ENCODE measurements at regions not wholly inside any gene's neighbourhood (a gene's known extent, or its start where the extent isn't known, plus 50 kb on each side); places are given as distances from the start of the nearest gene placed in this dataset.

DNA sequence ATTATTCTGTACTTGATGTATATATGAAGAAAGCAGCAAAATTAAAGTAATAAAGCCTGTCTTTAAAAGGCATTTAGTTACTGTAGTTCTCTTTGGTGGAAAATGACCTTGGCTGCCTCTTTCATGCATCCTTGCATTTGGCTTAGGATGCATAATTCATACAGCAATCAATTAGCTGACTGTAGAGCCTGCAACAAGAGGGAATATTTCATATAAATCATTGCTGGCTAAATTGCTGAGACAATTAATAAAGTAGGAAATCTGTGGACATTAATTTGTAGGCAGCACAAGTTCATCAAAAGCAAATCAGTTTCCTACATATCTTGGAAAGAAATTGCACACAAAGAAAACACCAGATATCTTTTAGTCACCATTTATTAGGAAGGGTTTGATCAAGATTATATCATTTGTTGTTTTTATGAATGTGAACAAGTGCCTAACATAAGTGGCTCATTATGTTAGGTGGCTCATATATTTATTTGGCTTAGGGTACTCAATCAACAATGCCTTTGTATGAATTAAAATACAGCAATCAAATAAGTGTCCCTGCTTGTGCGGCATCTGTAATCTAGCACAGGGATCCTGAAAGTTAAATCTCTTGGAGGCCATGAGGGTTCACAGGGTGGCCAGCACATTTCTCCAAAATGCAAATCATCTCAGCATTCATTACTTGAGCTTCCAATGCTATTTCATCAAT lies 220.4 kb upstream of the SPOPL start:
- TF ChIP-seq RAD21 (IDR thresholded peaks at IDR 0.05; ENCODE audit: low read depth) (no peak), TAF1 (IDR thresholded peaks at IDR 0.05; ENCODE audit: low read depth) (no peak), ZBTB7A (IDR thresholded peaks at IDR 0.05; ENCODE audit: low read depth) (no peak), CEBPB (IDR thresholded peaks at IDR 0.05) (no peak), NFIC (IDR thresholded peaks at IDR 0.05) (no peak), TCF12 (IDR thresholded peaks at IDR 0.05; ENCODE audit: low read depth) (no peak), YY1 (IDR thresholded peaks at IDR 0.05; ENCODE audit: low read depth) (no peak)
- TF ChIP-seq, protein P1, sequence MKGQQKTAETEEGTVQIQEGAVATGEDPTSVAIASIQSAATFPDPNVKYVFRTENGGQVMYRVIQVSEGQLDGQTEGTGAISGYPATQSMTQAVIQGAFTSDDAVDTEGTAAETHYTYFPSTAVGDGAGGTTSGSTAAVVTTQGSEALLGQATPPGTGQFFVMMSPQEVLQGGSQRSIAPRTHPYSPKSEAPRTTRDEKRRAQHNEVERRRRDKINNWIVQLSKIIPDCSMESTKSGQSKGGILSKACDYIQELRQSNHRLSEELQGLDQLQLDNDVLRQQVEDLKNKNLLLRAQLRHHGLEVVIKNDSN (IDR thresholded peaks at IDR 0.05), result no peak

DNA sequence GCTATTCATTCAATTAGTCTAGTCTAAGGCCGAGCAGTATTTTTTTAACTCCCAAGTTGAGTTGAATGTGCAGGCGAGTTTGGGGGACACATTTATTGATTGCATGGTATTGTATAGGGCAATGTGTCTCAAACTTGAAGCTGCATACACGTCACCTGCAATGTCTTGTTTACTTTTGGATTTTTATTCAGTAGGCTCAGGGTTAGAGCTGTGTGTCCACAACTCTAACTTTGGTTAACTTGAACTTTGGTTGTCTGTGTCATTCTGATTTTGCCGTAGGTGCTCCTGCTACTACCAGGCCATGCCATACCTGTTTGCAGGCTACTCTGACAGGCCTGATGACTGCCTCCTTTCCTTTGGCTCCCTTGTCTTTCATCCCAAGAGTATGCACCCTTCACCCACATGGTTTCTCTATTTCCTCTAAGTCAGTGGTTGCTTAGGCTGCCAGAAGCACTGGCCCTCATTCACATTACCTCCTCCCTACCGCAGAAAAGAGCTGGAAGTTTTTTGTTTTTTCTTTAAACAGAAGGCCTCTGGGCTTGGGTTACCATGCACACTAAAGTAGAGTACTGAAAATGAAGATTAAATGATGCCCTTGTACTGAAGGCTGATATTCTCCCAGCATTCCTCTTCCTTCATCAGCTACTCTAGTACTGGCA lies 219.4 kb upstream of the SPOPL start:
- no peak for TF ChIP-seq NFIC (IDR thresholded peaks at IDR 0.05)
- TF ChIP-seq EP300 (IDR thresholded peaks at IDR 0.05; ENCODE audit: borderline replicate concordance), result no peak
- TF ChIP-seq TAF1 (IDR thresholded peaks at IDR 0.05; ENCODE audit: low read depth), result no peak
- TF ChIP-seq, protein P1 (IDR thresholded peaks at IDR 0.05), result no peak
- TF ChIP-seq, protein P2, sequence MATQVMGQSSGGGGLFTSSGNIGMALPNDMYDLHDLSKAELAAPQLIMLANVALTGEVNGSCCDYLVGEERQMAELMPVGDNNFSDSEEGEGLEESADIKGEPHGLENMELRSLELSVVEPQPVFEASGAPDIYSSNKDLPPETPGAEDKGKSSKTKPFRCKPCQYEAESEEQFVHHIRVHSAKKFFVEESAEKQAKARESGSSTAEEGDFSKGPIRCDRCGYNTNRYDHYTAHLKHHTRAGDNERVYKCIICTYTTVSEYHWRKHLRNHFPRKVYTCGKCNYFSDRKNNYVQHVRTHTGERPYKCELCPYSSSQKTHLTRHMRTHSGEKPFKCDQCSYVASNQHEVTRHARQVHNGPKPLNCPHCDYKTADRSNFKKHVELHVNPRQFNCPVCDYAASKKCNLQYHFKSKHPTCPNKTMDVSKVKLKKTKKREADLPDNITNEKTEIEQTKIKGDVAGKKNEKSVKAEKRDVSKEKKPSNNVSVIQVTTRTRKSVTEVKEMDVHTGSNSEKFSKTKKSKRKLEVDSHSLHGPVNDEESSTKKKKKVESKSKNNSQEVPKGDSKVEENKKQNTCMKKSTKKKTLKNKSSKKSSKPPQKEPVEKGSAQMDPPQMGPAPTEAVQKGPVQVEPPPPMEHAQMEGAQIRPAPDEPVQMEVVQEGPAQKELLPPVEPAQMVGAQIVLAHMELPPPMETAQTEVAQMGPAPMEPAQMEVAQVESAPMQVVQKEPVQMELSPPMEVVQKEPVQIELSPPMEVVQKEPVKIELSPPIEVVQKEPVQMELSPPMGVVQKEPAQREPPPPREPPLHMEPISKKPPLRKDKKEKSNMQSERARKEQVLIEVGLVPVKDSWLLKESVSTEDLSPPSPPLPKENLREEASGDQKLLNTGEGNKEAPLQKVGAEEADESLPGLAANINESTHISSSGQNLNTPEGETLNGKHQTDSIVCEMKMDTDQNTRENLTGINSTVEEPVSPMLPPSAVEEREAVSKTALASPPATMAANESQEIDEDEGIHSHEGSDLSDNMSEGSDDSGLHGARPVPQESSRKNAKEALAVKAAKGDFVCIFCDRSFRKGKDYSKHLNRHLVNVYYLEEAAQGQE (IDR thresholded peaks at IDR 0.05; ENCODE audit: low read depth), result no peak
- TF ChIP-seq EGR1 (IDR thresholded peaks at IDR 0.05), result no peak
- no peak for TF ChIP-seq CEBPB (IDR thresholded peaks at IDR 0.05)
- no peak for TF ChIP-seq CREB1 (IDR thresholded peaks at IDR 0.05; ENCODE audit: low read depth)
- TF ChIP-seq TEAD4 (IDR thresholded peaks at IDR 0.05), result no peak
- TF ChIP-seq RAD21 (IDR thresholded peaks at IDR 0.05; ENCODE audit: low read depth), result no peak
- TF ChIP-seq YY1 (IDR thresholded peaks at IDR 0.05; ENCODE audit: low read depth), result no peak
- TF ChIP-seq FOXM1 (IDR thresholded peaks at IDR 0.05; ENCODE audit: borderline replicate concordance, low read depth), result no peak
- TF ChIP-seq, protein P3, sequence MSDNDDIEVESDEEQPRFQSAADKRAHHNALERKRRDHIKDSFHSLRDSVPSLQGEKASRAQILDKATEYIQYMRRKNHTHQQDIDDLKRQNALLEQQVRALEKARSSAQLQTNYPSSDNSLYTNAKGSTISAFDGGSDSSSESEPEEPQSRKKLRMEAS (IDR thresholded peaks at IDR 0.05), result no peak
- TF ChIP-seq TCF12 (IDR thresholded peaks at IDR 0.05; ENCODE audit: low read depth), result no peak
- no peak for TF ChIP-seq ZBTB7A (IDR thresholded peaks at IDR 0.05; ENCODE audit: low read depth)

DNA sequence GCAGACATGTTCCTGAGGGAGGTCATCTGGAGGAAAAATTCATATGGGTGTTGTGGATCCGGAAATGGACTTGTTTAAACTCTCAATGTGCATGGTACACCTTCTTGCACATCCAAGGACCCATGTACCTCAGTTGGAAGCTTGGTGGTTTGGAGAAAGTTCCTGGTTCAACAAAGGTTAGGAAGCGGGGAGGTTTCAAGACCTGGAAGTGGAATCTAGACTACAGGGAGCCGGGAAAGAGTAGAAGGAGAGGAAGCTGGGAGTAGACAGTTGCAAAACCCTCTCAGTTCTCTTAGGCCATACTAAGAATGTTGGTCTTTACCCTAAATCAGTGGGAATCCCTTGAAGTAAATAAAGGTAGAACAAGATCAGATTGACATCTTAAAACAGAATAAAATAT lies 209.8 kb upstream of the SPOPL start:
- TF ChIP-seq YY1 (IDR thresholded peaks at IDR 0.05; ENCODE audit: low read depth) (no peak), EGR1 (IDR thresholded peaks at IDR 0.05) (no peak), EP300 (IDR thresholded peaks at IDR 0.05; ENCODE audit: borderline replicate concordance) (no peak), CEBPB (IDR thresholded peaks at IDR 0.05) (no peak)

DNA sequence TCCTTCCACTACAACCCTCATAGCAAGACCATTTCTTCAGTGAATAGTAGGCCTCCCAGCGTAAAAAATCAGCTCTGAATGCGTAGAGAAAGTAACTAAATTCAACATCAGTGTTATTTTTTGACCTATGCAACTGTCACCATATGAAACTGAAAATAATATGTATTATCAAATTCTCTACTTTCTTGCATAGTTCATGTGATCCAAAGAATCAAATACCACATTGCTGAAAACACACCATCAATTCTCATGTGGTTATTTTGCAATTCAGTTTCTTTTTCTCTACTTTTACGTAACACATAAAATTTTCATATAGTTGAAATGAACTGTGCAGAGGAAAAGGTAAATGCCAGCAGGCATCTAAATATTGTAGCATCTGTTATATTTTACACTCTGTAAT lies 208.5 kb upstream of the SPOPL start:
- TF ChIP-seq, protein P2 (IDR thresholded peaks at IDR 0.05; ENCODE audit: low read depth), result no peak
- TF ChIP-seq, protein P1 (IDR thresholded peaks at IDR 0.05), result no peak
- TF ChIP-seq NFIC (IDR thresholded peaks at IDR 0.05) (no peak), CREB1 (IDR thresholded peaks at IDR 0.05; ENCODE audit: low read depth) (no peak), TEAD4 (IDR thresholded peaks at IDR 0.05) (no peak), TAF1 (IDR thresholded peaks at IDR 0.05; ENCODE audit: low read depth) (no peak), TCF12 (IDR thresholded peaks at IDR 0.05; ENCODE audit: low read depth) (no peak), RAD21 (IDR thresholded peaks at IDR 0.05; ENCODE audit: low read depth) (no peak), EGR1 (IDR thresholded peaks at IDR 0.05) (no peak), ZBTB7A (IDR thresholded peaks at IDR 0.05; ENCODE audit: low read depth) (no peak)
- TF ChIP-seq, protein P3 (IDR thresholded peaks at IDR 0.05), result no peak

DNA sequence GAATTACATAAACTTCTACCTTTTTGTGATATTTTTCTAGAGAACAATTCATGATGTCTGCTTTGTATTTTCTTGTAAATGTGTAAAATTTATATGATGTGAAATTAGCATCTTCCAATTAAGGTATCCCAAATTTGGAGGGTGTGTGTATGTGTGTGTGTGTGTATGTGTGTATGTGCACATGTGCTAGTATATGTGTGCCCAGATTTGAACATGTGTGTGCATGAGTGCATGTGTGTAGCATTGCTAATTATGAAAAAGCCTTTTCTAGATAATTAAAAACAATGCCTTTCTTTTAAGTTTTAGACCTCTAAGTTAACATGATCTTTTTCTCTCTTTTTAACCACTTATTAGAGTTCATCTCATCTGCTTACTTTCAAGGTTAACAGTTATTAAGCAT lies 208.0 kb upstream of the SPOPL start:
- TF ChIP-seq, protein P2 (IDR thresholded peaks at IDR 0.05; ENCODE audit: low read depth), result no peak
- TF ChIP-seq EGR1 (IDR thresholded peaks at IDR 0.05) (no peak), CEBPB (IDR thresholded peaks at IDR 0.05) (no peak), YY1 (IDR thresholded peaks at IDR 0.05; ENCODE audit: low read depth) (no peak), ZBTB7A (IDR thresholded peaks at IDR 0.05; ENCODE audit: low read depth) (no peak), NFIC (IDR thresholded peaks at IDR 0.05) (no peak), TAF1 (IDR thresholded peaks at IDR 0.05; ENCODE audit: low read depth) (no peak), RAD21 (IDR thresholded peaks at IDR 0.05; ENCODE audit: low read depth) (no peak), FOXM1 (IDR thresholded peaks at IDR 0.05; ENCODE audit: borderline replicate concordance, low read depth) (no peak), TCF12 (IDR thresholded peaks at IDR 0.05; ENCODE audit: low read depth) (no peak), CREB1 (IDR thresholded peaks at IDR 0.05; ENCODE audit: low read depth) (no peak), EP300 (IDR thresholded peaks at IDR 0.05; ENCODE audit: borderline replicate concordance) (no peak), TEAD4 (IDR thresholded peaks at IDR 0.05) (no peak)
- TF ChIP-seq, protein P1 (IDR thresholded peaks at IDR 0.05), result no peak
- TF ChIP-seq, protein P3 (IDR thresholded peaks at IDR 0.05), result no peak

Measured in Ishikawa (cell line).